GM19468 (cell line): ENCODE measurements at regions not wholly inside any gene's neighbourhood (a gene's known extent, or its start where the extent isn't known, plus 50 kb on each side); places are given as distances from the start of the nearest gene placed in this dataset.
"Not testable (repeated sequence)": the region's sequence is repeated elsewhere in the genome, so short reads cannot be mapped to it uniquely, and the experiment has no call there.

Experiments
- ATAC-seq: cut with Tn5 transposase; IDR thresholded peaks from one replicate; pipeline ENCODE4 v1.9.1; 2021; ENCODE audit warnings: mild to moderate bottlenecking, moderate library complexity, moderate number of reproducible peaks; ENCODE audit not compliant: unreplicated experiment; ENCODE audit errors: extremely low read depth

GRCh38 chr11:16606784-16607674, 131.4 kb upstream of the C11orf58 start:
- ATAC-seq = no peak

GRCh38 chr11:16605894-16606783, 132.3 kb upstream of the C11orf58 start:
- peak; percentile 79 for ATAC-seq

- ATAC-seq = no peak
Observed at GRCh38 chr11:16605389-16605893, 133.0 kb upstream of the C11orf58 start.

- ATAC-seq = no peak
Observed at GRCh38 chr11:16604794-16605388, 133.6 kb upstream of the C11orf58 start.

- no peak for ATAC-seq
Observed at GRCh38 chr11:16603890-16604793, 134.3 kb upstream of the C11orf58 start.

GRCh38 chr11:16603245-16603644, 135.2 kb upstream of the C11orf58 start:
- no peak for ATAC-seq

GRCh38 chr11:16598906-16599305, 139.5 kb upstream of the C11orf58 start:
- no peak for ATAC-seq

- no peak for ATAC-seq
Observed at GRCh38 chr11:16598032-16598431, 140.4 kb upstream of the C11orf58 start.

- no peak for ATAC-seq
Observed at GRCh38 chr11:16596231-16596630, 142.2 kb upstream of the C11orf58 start.

GRCh38 chr11:16591157-16591556, 147.3 kb upstream of the C11orf58 start:
- no peak for ATAC-seq

GRCh38 chr11:16587670-16588069, 150.8 kb upstream of the C11orf58 start:
- no peak for ATAC-seq

- no peak for ATAC-seq
Observed at GRCh38 chr11:16584569-16584968, 153.9 kb upstream of the C11orf58 start.

- ATAC-seq = not testable (repeated sequence)
Observed at GRCh38 chr11:16581078-16581477, 157.4 kb upstream of the C11orf58 start.

GRCh38 chr11:16577490-16577889, 161.0 kb upstream of the C11orf58 start:
- no peak for ATAC-seq

GRCh38 chr11:16574889-16575288, 163.6 kb upstream of the C11orf58 start:
- not testable (repeated sequence) for ATAC-seq

GRCh38 chr11:16572945-16573344, 165.5 kb upstream of the C11orf58 start:
- ATAC-seq = no peak

- ATAC-seq = no peak
Observed at GRCh38 chr11:16561150-16561549, 177.3 kb upstream of the C11orf58 start.

- no peak for ATAC-seq
Observed at GRCh38 chr11:16558494-16558893, 180.0 kb upstream of the C11orf58 start.

GRCh38 chr11:16555956-16556355, 182.5 kb upstream of the C11orf58 start:
- ATAC-seq = no peak
